WERI-Rb-1 (cell line): ENCODE measurements at regions not wholly inside any gene's neighbourhood (a gene's known extent, or its start where the extent isn't known, plus 50 kb on each side); places are given as distances from the start of the nearest gene placed in this dataset.

ENCODE experiments used
- DNase-seq: peaks from one replicate; pipeline ENCODE4 v3.0.0-alpha.2; 2020
- H3K27ac ChIP-seq: fragments of 250-450 bp; sonication (Bioruptor Pico); 2 replicates; pipeline ENCODE4 v1.5.1; 2020; ENCODE audit warnings: mild to moderate bottlenecking, moderate library complexity
- H3K27me3 ChIP-seq: fragments of 250-450 bp; sonication (Bioruptor Pico); 2 replicates; pipeline ENCODE4 v1.5.1; 2021; ENCODE audit warnings: mild to moderate bottlenecking, low read depth, moderate library complexity; ENCODE audit not compliant: insufficient read depth, severe bottlenecking
- H3K36me3 ChIP-seq: fragments of 250-450 bp; sonication (Bioruptor Pico); 2 replicates; pipeline ENCODE4 v1.5.1; 2020; ENCODE audit warnings: mild to moderate bottlenecking, moderate library complexity
- H3K4me3 ChIP-seq: 2 replicates; pipeline ENCODE4 v1.5.1; 2011; ENCODE audit warnings: low read depth, mild to moderate bottlenecking, control low read depth, low read length
- H3K9me3 ChIP-seq: fragments of 250-450 bp; sonication (Bioruptor Pico); 2 replicates; pipeline ENCODE4 v1.5.1; 2021; ENCODE audit warnings: mild to moderate bottlenecking, moderate library complexity; ENCODE audit not compliant: severe bottlenecking
- CTCF ChIP-seq: IDR thresholded peaks from 2 replicates; pipeline ENCODE4 v1.5.1; 2011; ENCODE audit warnings: low read depth, mild to moderate bottlenecking, control low read depth, inconsistent platforms, low read length

DNA sequence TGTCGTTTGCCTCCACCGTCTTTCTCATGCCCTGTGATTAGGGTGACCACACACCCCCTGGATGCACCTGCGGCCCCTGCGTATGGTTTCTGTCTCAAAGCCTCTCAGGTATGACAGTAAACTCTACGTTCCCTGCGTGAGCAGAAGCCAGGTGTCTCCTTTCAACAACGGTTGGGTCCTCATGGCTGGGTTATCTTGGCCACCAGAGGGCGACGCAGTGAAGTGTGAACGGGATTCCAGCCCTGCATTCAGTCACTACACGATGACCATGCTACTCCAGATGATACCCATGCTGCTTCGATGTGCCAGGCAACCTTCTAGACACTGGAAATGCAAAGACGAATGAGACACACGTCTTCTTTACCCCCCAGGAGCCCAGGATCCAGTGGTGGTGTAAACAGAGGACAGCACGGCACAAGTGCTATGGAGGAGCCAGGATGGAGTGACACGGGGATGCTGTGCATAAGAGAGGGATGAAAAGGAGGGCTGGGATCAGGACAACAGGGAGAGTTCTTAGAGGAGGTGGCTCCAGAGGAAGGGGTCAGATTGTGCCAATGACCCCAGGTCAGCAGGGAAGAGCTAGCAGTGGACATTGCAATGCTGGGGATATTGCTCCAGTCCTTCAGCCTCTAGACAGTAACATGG lies 228.1 kb upstream of the PFKP start:
- H3K4me3 ChIP-seq, result no peak overlapping the region
- peak; percentile 77 for TF ChIP-seq CTCF
- no peak overlapping the region for H3K27ac ChIP-seq
- peak; percentile 55 for DNase-seq
- H3K9me3 ChIP-seq, result no peaks in the 10 kb centered on the region
- no peaks in the 10 kb centered on the region for H3K36me3 ChIP-seq
- H3K27me3 ChIP-seq, result no peaks in the 10 kb centered on the region

DNA sequence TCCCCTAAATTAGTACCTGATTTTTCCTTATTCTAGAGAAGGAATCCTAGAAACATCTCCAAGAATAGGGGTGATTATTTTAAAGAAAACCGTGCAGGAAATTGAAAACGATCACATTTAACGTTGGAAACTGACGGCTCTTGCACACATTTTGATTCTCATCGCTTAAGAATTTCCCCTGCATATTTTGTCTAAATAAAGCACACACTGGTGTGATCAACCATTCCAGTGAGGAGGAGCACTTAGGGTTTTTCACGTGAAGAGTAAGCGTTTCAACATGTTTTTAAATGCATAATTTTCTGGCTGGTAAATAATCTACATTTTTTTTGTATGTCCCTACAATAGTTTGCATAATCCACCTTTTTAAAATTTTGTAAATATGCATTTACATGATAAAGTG lies 229.7 kb upstream of the PFKP start:
- Histone ChIP-seq H3K4me3 (no peak overlapping the region), H3K27ac (no peak overlapping the region), H3K36me3 (no peaks in the 10 kb centered on the region), H3K27me3 (no peaks in the 10 kb centered on the region), H3K9me3 (no peaks in the 10 kb centered on the region)
- no peak for TF ChIP-seq CTCF
- DNase-seq, result no peak

GRCh38 chr10:2836921-2837662 lies 230.3 kb upstream of the PFKP start:
- Histone ChIP-seq H3K27me3 (no peaks in the 10 kb centered on the region), H3K4me3 (no peak overlapping the region), H3K9me3 (no peaks in the 10 kb centered on the region), H3K36me3 (no peaks in the 10 kb centered on the region), H3K27ac (no peak overlapping the region)
- no peak for DNase-seq
- TF ChIP-seq CTCF, result no peak

DNA sequence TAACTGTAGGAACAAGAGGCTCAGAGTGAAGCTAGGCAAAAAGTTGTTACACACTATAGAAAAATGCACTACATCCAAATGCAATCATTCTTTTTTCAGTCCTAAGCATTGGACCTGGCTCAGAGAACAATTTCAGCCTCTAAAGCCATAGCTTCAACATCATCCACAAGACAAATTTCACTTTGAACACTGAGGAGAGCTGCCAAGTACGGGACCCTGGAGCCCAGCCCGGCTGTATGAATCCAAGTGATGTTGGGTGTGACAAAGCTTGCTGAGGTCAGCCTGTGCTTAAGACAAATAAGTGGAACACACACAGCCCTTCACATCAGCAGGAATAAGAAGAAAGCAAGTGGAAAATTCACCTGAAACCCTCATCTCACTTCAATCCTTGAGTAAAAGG lies 233.1 kb upstream of the PFKP start:
- no peaks in the 10 kb centered on the region for H3K36me3 ChIP-seq
- no peaks in the 10 kb centered on the region for H3K27me3 ChIP-seq
- no peak for DNase-seq
- no peak for TF ChIP-seq CTCF
- H3K4me3 ChIP-seq, result no peak overlapping the region
- H3K9me3 ChIP-seq, result no peaks in the 10 kb centered on the region
- no peak overlapping the region for H3K27ac ChIP-seq

DNA sequence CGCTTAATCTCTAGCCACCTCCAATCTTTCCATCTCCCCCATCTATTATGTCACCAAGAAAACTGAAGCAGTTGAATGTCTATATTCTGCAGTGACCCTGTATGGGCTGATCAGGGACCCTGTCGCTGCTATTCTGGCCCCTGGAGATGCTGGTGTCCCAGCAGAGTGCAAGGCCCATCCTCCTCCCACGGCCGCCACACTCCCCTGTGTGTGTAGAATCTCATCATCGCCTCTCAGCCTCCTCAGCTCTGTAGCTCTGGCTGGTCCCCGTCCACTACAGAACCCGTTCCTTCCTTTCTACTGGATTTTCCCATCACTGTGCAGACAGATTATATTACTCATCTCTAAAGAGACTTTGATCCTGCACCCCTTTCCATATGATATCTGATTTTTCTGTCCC lies 235.8 kb upstream of the PFKP start:
- Histone ChIP-seq H3K36me3 (no peaks in the 10 kb centered on the region), H3K27ac (no peak overlapping the region), H3K9me3 (no peaks in the 10 kb centered on the region), H3K27me3 (no peaks in the 10 kb centered on the region), H3K4me3 (no peak overlapping the region)
- no peak for DNase-seq
- no peak for TF ChIP-seq CTCF
